Esophagus squamous epithelium (tissue), 4 donors: ENCODE measurements at regions not wholly inside any gene's neighbourhood (a gene's known extent, or its start where the extent isn't known, plus 50 kb on each side); places are given as distances from the start of the nearest gene placed in this dataset.

ENCODE experiments used
- CTCF ChIP-seq, 6 experiments: fragments of 450-650 bp in 4 of 6; fragments of 200-600 bp in 2 of 6; sonication (generic) in 2 of 6; IDR thresholded peaks; one replicate each; pipeline ENCODE4 v1.5.1; 2016 to 2019; ENCODE audit warnings: antibody characterized with exemption in 6 of 6, mild to moderate bottlenecking in 4 of 6, moderate library complexity in 4 of 6
- POLR2A ChIP-seq, 4 donors: fragments of 450-650 bp; IDR thresholded peaks; one replicate each; pipeline ENCODE4 v1.6.1; 2017; ENCODE audit warnings: antibody characterized with exemption in 4 of 4, mild to moderate bottlenecking in 4 of 4, moderate library complexity in 3 of 4

GRCh38 chr10:81127931-81128330, 590.2 kb downstream of the SH2D4B start:
- TF ChIP-seq CTCF (IDR thresholded peaks at IDR 0.05) (no peak), POLR2A (IDR thresholded peaks at IDR 0.05) (no peak)
